ENCODE measurements at regions not wholly inside any gene's neighbourhood (a gene's known extent, or its start where the extent isn't known, plus 50 kb on each side); places are given as distances from the start of the nearest gene placed in this dataset.

GRCh38 chr10:120746001-120746777 lies 105.0 kb upstream of the WDR11 start:
- TF ChIP-seq NRF1 (conservative IDR thresholded peaks at IDR 0.05; ENCODE audit: low read depth, low read length) (no peak), POLR2A (IDR thresholded peaks at IDR 0.05; ENCODE audit: low read depth, low read length) (no peak)

All from GM12878 (cell line).